Hematopoietic multipotent progenitor cell treated with erythropoietin and hydrocortisone succinate and interleukin-3 and kit ligand, for 8 days (in vitro differentiated cells): ENCODE measurements at regions not wholly inside any gene's neighbourhood (a gene's known extent, or its start where the extent isn't known, plus 50 kb on each side); places are given as distances from the start of the nearest gene placed in this dataset.
"Not testable (repeated sequence)": the region's sequence is repeated elsewhere in the genome, so short reads cannot be mapped to it uniquely, and the experiment has no call there.

Source experiments
- DNase-seq: peaks from one replicate; pipeline ENCODE4 v3.0.0-alpha.2; 2015

GRCh38 chr13:69044629-69045028 lies 1063.0 kb upstream of the ATXN8OS start:
- no peak for DNase-seq

- DNase-seq, result no peak
These were observed 1066.7 kb upstream of the ATXN8OS start for GRCh38 chr13:69040898-69041297.

DNA sequence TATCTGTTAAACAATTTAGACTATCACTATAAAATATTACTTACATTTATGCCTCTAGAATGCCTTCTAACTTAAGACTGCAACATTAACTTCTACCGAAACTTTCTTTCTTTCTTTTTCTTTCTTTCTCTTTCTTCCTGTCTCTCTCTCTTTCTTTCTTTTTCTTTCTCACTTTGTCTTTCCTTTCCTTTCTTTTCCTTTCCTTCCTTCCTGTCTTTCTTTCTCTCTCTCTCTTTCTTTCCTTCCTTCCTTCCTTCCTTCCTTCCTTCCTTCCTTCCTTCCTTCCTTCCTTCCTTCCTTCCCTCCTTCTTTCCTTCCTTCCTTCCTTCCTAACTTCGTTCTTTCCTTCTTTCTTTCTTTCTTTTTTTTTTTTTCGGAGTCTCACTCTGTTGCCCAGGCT lies 1071.9 kb upstream of the ATXN8OS start:
- DNase-seq, result no peak

DNA sequence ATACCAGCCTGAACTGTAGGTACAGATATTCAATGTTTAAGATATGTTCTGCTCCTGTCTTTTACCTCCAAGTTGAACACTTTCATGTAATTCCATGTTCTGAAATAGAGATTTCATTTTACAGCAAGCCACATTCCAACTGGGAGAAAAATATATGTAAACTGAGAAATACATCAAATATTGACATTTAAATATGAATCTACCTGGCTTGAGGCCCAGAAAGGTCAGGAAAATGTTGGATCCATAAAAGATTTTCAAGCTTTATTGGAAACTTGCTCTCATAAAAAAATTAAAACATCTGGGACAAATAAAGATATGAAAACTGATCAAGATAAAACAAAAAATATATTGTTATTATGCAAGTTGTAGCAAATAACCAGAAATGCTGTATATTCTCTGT lies 1078.7 kb upstream of the ATXN8OS start:
- DNase-seq, result no peak

- DNase-seq, result no peak
These were observed 1087.5 kb upstream of the ATXN8OS start for GRCh38 chr13:69020120-69020519.

DNA sequence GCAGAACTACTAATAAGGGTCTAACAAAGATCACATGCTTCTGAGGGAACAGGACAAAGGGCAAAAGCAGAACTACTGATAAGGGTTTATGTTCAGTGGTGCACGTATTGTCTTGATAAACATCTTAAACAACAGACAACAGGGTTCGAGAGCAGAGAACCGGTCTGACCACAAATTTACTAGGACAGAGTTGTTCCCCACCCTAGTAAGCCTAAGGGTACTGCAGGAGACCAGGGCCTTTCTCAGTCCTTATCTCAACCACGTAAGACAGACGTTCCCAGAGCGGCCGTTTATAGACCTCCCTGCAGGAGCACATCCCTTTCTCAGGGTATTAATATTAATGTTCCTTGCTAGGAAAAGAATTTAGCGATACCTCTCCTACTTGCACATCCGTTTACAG lies 1089.5 kb upstream of the ATXN8OS start:
- DNase-seq, result not testable (repeated sequence)

DNA sequence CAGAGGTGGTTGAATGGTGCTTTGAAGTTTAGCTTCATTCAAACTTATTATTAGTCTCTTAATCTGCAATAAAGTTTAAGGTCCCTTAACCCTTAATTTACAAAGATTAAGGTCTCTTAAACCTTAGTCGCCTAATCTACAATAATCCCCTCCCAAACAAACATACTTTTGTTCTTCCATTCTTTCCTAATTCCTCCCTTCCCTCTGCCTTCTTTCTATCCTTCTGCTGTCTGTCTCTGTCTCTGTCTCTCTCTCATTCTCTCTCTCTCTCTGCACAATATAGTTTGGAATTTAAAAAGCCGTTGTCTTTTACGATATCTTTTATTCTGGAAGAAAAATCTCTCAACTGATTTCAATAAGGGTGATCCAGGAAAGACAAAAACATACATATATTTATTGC lies 1096.8 kb upstream of the ATXN8OS start:
- no peak for DNase-seq

- no peak for DNase-seq
These were observed 1099.1 kb upstream of the ATXN8OS start for GRCh38 chr13:69008499-69008898.

DNA sequence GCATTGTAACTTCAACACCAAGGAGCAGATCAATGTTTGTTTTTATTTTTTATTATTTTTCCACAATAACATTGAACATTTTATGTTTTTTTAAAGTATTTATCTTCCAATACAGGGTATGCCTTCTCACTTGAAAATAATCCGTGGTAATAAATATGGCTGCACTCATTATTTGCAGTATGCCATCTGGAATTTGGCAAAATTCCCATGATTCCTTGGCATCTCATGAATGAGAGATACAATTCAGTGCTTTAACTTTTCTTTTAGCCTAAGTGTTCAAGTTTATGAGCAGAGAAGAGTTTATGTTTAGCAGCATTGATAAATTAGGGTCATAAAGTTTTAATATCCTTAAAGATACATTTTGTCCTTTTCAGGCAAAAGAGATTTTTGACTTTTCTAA lies 1109.6 kb upstream of the ATXN8OS start:
- no peak for DNase-seq

DNA sequence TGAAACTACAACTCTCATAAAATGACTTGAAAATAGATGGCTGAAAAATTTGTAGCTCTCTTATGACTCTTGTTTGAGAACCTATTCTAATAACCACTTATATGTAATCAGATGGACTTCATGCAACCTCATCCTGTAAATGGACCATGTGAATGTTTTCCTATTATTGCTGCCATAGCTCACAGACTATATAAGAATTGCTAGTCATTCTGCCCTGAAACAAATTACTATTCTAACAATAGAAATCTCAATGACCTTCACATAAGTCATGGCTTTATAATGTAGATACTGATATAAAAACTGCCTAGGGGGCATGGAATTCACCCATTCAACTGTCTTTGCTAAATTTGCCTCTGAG lies 1111.0 kb upstream of the ATXN8OS start:
- DNase-seq, result no peak

DNA sequence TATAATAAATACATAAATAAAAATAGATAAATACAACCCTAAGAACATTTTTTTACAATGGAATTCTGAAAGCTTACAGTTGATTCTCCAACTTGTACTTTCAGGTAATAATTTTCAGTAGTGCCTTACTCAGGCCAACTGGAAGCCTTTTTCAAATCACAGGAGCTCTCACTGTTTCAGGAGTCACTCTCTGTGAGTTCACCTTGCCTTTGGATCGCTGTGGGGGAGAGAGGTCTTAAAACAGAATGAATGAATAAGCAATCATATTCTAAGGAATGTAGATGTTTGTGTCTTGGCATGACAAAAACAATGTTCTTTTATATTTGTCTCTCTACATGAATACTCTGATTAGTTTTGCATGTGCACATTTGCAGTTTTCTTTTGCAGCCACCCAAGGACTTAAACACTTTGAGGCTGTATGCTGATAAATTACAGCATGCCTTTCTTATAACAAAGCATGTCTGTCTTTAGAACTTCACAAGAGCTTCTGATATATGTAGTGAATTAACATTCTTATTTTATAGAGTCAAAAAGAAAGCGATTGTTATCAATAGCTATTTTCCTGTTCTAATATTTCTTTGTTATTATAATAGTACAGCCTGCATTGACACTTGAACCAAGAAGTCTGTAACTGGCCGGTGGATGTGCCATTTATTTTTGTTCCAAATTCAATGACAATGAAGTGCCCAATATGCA lies 1111.5 kb upstream of the ATXN8OS start:
- DNase-seq, result no peak

- DNase-seq, result no peak
These were observed 1114.5 kb upstream of the ATXN8OS start for GRCh38 chr13:68993154-68993553.

DNA sequence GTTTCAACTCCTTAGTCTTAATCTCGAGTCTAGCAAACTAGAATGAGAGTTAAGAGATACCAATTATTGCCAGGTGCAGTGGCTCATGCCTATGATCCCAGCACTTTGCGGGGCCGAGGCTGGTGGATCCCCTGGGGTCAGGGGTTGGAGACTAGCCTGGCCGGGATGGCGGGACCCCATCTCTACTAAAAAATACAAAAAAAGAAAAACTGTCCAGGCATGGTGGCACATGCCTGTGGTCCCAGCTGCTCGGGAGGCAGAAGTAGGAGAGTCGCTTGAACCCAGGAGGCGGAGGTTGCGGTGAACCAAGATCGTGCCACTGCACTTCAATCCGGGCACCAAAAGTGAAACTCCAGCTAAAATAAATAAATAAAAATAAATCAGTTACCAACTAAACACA lies 1119.5 kb upstream of the ATXN8OS start:
- no peak for DNase-seq

DNA sequence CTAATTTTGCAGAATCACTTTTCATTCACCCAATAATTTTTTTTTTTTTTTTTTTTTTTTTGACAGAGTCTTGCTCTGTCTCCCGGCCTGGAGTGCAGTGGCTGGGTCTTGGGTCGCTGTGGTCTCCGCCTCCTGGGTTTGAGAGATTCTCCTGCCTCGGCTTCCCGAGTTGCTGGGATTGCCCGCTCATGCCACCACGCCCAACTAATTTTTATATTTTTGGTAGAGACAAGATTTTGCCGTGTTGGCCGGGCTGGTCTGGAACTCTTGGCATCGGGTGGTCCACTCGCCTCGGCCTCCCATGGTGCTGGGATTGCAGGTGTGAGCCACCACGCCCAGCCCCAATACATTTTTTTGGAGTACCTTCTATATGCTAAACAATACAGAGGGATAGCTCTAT lies 1120.0 kb upstream of the ATXN8OS start:
- DNase-seq, result no peak

DNA sequence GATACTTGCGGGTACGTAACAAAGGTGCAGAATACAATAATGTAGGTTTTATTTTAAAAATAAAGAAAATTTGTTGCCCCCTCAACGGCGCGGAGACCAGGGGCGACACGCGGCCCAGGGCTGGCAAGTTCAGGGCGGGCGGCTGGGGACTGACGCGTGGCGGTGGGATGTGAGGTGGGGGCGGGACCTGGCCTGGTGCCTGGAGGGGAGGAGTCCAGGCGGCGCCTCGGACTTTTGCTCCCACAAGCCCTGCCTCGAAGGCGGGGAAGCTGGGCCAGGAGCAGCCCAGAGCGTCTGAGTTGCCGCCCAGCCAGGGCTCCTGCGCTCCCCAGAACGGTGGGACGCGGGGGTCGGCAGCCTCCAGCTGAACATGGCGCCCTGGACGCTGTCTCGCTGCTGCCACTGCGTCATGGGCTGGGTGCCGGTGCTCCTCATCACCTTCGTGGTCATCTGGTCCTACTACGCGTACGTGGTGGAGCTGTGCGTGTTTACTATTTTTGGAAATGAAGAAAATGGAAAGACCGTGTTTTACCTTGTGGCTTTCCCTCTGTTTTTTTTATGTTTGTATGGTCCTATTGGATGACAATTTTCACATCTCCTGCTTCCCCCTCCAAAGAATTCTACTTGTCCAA lies 1122.8 kb upstream of the ATXN8OS start:
- DNase-seq, result no peak

- no peak for DNase-seq
These were observed 1124.5 kb upstream of the ATXN8OS start for GRCh38 chr13:68982961-68983619.

DNA sequence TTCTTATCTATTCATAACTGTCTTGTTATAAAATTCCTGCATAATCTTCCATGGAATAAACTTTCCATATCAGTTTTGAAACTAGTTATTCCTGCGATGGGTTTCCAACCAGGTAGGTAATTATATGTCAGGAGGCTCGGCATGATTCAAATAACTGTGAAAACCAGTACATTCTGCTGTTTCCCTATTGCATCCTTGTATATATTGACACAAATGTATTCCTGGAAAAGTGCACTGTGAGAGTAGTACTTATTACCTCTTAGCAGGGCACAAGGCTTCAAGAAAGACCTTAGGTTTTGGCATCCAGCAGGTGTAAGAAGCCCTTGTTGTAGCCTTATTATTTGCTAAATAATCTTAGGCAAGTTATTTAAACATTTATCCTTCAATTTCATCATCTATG lies 1131.3 kb upstream of the ATXN8OS start:
- no peak for DNase-seq

GRCh38 chr13:68970532-68970931 lies 1137.1 kb upstream of the ATXN8OS start:
- DNase-seq, result no peak

GRCh38 chr13:68948586-68948985 lies 1159.0 kb upstream of the ATXN8OS start:
- DNase-seq, result no peak

GRCh38 chr13:68944272-68944671 lies 1163.4 kb upstream of the ATXN8OS start:
- no peak for DNase-seq

DNA sequence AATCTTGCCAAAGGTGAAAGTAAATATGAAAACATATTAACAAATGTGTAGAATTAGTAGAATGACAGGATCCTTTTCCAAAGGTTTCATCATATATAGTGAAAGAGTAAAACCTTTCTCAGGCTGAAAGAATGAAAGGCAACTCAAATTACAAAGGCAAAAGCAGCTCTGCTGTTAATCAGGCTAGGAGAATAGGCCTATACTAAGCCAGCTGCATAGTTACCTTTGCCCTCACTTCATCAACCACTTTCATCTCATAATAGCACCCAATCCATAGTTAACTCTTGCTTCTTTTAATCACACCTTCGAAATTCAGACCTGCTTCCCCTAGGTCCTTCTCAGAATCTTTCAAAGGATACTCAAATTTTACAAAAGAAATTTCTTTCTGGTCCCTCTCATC lies 1167.6 kb upstream of the ATXN8OS start:
- DNase-seq, result no peak

DNA sequence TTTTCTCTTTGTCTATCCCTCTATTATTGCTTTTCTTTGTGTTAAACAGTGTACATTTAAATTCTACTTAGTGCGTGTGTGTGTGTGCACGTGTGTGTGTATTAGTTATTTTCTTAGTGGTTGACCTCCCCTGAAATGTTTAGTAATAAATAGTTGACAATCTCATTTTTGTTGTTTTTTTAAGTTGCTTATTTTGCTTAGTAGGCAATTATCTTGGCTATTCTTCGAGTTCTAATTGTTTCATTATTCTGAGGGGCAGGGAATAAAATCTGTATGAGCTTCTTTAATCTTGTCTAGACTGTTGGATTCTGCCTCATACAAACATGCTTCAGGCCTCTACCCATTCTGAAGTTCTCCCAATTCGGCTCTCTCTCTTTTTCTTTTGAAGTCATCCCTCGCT lies 1169.0 kb upstream of the ATXN8OS start:
- no peak for DNase-seq

DNA sequence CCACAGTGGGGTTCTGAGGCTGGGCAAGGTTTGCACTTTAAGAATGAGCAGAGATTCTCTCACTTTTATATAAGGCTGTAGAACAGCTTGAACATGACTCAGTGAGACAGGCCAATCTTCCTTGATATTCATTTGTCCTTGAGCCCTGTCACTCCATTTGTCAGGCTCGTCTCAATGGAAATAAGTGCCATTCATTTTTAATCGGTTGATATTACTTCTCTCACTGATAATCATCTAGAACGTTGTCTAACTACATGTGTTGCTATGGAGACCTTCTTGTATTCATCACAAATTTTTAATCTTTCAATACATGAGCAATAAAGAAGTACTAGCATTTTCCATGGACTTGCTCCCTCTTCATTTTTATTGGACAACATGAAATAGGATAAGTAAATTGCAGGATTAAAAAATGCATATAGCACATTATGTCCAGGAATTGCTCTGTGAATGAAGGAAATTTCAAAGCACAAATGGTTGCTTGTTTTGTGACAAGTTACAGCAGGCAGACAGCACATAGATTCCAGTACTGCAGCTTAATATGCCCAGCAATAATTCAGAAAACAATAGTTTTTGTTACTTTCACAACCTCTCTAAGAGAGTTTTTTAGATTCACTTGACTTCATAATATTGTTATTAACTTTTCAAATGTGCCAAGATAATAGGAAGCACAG lies 1178.4 kb upstream of the ATXN8OS start:
- DNase-seq, result no peak
